HG03103 (cell line): ENCODE measurements at regions not wholly inside any gene's neighbourhood (a gene's known extent, or its start where the extent isn't known, plus 50 kb on each side); places are given as distances from the start of the nearest gene placed in this dataset.

Source experiments
- ATAC-seq: cut with Tn5 transposase; IDR thresholded peaks from one replicate; pipeline ENCODE4 v1.9.1; 2021; ENCODE audit warnings: low read depth; ENCODE audit not compliant: unreplicated experiment

- ATAC-seq: no peak
These were observed 53.7 kb upstream of the SMAD1 start for GRCh38 chr4:145427991-145428390.

DNA sequence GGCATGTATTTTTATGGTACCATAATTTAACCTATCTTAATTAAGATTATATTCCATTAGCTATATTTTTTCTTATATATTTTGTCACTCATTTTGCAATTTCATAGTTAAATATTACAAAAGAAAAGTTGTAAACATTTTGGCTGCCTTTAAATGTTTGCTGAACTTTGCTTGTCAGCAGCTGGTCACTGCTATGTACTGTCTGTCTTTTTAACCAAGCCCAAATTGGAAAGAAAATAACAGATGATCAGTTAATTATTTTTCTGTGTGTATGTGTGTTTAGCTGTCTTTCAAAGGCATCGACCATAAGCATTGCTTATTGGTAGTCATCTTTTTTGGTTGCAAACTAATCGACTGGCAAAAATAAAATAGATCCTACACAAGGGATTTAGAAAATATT is 54.4 kb upstream of the SMAD1 start:
- no peak for ATAC-seq

GRCh38 chr4:145423017-145423708 is 58.5 kb upstream of the SMAD1 start:
- ATAC-seq: no peak

DNA sequence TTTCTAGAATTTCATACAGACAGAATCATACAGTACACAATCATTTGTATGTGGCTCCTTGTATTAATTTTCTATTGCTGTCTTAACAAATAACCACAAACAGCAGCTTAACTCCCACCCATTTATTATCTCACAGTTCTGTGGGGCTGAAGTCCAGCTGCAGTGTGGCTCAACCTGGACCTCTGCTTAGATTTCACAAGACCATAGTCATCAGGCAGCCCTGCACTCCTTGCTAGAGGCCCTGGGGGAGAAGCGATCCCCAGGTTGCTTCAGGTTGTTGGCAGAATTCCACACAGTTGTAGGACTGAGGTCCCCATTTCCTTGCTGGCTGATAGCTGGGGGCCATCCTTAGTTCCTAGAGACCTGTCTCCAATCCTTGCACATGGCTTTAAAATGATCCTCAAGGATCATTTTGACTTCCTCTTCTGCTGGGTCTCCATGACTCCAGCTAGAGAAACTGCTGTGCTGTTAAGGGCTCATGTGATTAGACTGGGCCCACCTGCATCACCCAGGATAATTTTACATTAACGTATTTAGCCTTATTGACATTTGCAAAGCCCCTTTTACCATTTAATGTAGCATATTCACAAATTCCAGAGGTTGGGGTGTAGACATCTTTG is 60.9 kb upstream of the SMAD1 start:
- ATAC-seq: no peak

DNA sequence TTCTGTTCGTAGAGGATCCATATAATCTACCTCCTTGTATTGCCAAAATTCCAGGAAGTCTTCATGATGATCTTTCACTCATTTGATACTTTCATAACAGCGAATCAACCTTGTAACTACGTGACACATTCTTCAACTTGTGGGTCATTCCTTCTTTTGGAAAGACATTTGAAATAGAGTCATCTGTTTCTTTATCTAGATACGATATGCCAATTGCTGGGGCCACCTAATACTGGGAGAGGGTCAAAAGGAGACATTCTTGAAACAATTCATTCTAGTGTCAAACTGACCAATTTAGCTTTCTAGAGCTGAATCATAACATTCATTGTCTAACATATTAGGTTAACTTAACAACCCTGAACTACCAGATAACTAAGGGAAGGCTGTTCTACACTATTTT is 62.9 kb upstream of the SMAD1 start:
- ATAC-seq: no peak

DNA sequence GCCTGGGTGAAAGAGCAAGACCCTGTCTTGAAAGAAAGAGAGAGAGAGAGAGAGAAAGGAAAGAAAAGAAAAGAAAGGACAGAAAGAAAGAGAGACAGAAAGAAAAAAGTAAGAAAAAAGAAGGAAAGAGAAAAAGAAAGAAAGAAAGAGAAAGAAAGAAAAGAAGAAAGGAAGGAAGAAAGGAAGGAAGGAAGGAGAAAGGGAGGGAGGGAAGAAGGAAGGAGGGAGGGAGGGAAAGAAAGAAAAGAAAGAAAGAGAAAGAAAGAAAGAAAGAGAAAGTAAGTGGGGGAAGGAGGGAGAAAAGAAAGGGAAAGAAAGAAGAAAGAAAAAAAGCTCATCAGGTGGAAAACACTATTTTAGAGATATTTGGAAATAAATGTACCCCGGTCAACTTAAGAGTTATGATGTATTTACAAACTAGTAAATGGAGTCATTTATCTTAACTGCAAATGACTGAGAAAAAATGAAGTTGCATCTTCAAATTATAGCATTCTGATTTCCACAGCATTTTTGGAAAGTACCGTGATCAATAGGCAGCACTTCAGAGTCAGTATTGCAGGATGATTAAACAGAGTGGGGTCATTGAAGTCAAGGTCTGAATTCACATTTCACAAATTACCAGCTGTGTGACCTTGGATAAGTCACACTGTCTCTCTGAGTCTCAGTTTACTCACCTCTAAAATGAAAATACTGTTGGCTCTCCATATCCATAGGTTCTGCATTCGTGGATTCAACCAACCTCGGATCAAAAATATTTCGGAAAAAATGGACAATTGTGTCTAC is 64.1 kb upstream of the SMAD1 start:
- no peak for ATAC-seq

GRCh38 chr4:145414841-145415240 is 66.8 kb upstream of the SMAD1 start:
- no peak for ATAC-seq

DNA sequence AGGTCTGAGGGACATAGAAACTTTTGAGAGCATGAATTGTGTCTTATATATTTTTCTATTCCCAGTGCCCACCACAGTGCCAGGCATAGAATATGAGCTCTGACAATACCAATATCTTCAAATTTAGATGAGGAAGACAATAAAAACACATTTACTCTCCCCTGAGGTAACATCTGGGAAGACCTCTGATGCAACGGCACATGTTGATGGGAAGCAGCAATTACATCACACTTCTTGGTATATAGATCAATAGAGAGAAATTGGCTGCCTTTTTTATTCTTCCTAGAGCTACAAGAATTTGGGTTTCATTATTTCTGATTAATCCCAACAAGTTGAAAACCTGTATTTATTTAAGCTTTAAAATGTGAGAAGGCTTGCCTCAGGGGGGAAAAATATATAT is 67.4 kb upstream of the SMAD1 start:
- no peak for ATAC-seq

DNA sequence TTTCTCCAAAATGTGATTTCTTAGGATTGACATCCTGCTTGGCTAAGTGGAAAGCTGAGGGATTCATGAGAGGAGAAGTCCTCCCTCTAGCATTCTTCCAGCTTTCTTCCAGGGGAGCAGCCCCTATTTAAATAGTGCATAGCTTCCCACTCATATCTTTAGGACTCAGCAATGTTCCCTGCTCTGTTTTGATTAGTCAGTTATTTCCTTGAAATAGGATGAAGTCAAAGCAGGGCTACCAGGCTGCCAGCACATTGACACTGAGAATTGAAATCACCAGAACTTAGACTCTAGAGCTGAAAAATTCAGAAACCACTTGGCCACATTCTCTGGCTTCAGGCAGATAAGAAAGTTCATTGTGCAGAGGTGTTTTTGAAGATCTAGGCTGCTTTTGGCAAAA is 74.7 kb upstream of the SMAD1 start:
- no peak for ATAC-seq

- no peak for ATAC-seq
These were observed 76.9 kb upstream of the SMAD1 start for GRCh38 chr4:145404761-145405160.

- no peak for ATAC-seq
These were observed 85.1 kb upstream of the SMAD1 start for GRCh38 chr4:145396581-145396980.

GRCh38 chr4:145390571-145390970 is 91.1 kb upstream of the SMAD1 start:
- ATAC-seq: no peak

DNA sequence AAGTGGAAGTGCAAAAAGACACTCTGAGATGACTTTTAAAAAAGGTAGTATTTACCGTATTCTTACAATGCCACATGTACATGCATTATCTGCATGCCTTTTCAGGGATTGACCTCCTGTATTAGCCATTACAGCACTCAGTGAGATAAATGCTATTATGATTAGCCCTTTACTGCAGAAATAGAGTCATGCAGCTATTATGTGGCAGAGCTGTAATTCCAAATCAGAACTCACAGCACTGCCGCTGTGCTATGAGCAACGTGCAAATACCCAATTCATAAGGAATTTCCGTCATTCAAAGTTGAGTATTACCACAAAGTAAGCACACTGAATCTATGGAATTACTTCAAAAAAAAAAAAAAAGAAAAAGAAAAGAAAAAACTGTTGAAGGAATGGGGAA is 92.1 kb upstream of the SMAD1 start:
- no peak for ATAC-seq

DNA sequence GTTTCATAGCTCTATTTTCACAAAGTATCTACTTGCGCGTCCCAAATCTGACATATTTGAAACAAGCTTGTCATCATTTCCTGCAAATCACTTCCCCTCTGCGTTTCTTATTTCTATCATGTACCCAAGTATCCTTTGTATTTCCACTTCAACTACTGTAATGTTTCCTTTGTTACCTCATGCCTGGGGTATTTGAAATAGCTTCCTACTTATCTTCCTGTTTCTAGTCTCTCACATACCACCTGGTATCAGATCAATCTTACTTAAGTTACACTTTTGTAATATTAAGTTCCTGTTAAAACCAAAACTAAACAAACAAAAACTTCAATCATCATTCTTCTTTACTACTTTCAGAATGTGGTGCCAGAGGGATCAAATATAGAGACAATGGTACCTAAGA is 93.6 kb upstream of the SMAD1 start:
- ATAC-seq: no peak

DNA sequence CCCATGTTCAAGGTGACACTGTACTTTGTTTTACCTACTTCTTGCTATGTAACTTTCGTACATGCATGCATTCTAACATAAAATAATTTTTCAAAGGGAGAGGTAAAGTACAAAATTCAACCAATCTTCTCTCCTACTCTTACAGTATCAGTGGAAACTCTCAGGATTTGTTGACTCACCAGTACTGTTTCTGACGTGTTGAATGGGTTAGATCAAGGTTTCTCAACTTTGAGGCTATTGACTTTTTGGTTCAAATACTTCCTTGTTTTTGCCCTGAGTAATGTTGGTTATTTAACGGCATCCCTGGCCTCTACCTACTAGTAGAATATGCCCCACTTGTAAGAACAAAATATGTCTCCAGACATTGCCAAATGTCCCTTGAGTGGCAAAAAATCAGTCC is 94.6 kb upstream of the SMAD1 start:
- no peak for ATAC-seq

DNA sequence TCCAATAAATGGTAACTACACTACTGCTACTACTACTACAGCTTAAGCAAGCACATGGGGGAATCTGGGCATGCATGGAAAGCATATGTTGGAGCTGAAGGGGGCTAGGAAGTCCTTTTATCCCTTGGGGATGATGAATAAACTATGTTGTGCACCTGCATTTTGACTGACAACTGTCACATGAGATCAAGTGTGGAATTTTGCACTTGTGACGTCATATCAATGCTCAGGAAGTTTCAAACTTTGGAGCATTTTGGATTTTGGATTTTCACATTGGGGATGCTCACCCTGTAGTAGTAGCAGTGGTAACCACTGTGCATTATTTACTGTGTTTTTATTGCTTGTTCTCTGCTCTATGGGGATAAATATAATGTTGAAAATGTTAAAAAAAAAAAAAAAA is 100.5 kb upstream of the SMAD1 start:
- ATAC-seq: no peak

DNA sequence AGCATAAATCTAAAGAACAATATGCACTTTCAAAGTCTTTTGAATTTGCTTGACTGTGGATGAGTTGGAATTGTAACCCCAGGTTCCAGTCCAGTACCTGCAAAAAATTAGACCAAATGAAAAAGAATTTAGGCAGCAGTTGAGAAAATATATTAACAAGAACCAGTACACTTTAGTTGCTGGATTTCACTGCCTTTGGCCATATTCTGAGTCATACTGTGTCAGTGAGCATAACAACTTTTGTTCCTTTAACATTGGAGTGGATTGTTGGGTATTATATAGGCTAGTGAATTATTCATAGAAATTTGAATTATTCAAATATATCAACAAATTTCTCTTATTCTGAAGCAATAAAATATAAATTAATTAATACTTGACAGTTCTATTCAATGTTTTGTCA is 101.5 kb upstream of the SMAD1 start:
- no peak for ATAC-seq

- ATAC-seq: no peak
These were observed 106.2 kb upstream of the SMAD1 start for GRCh38 chr4:145375416-145375815.

GRCh38 chr4:145352438-145353145 is 129.1 kb upstream of the SMAD1 start:
- no peak for ATAC-seq

GRCh38 chr4:145351922-145352321 is 129.7 kb upstream of the SMAD1 start:
- no peak for ATAC-seq

DNA sequence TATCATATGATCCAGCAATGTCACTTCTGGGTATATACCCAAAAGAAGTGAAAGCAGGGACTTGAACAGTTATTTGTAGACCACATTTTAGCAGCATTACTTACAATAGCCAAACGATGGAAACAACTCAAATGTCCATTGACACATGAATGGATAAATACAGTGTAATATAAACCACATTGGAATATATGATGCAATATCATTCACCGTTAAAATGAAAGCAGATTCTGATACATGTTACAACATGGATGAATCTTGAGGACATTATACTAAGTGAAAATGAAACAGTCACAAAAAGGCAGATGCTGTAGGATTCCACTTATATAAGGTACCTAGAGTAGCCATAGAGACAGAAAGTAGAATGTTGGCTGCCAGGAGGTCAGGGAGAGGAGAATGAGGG is 130.5 kb upstream of the SMAD1 start:
- ATAC-seq: no peak
